ENCODE measurements at regions not wholly inside any gene's neighbourhood (a gene's known extent, or its start where the extent isn't known, plus 50 kb on each side); places are given as distances from the start of the nearest gene placed in this dataset.

- Histone ChIP-seq H3K9me2 (replicated peaks; ENCODE audit: insufficient read depth) (no peaks in the 10 kb centered on the region), H3K36me3 (replicated peaks; ENCODE audit: insufficient read depth, low read depth) (no peaks in the 10 kb centered on the region), H3K79me2 (no peaks in the 10 kb centered on the region), H3K4me3 (no peak overlapping the region), H3K4me2 (no peak overlapping the region), H3K4me1 (ENCODE audit: insufficient read depth) (no peaks in the 10 kb centered on the region), H3K27ac (no peak overlapping the region), H3K9me3 (ENCODE audit: low read depth) (no peaks in the 10 kb centered on the region), H2AFZ (no peak overlapping the region), H3K27me3 (no peaks in the 10 kb centered on the region), H4K20me1 (ENCODE audit: insufficient read depth, poor library complexity, severe bottlenecking) (no peaks in the 10 kb centered on the region)
- DNase-seq (ENCODE audit: low spot score) = no peak
- TF ChIP-seq EZH2 (IDR thresholded peaks at IDR 0.05; ENCODE audit: borderline replicate concordance) (no peak), CTCF (IDR thresholded peaks at IDR 0.05; ENCODE audit: poor library complexity) (no peak), EZH2phosphoT487 (IDR thresholded peaks at IDR 0.05; ENCODE audit: low read depth, severe bottlenecking, unreplicated experiment) (no peak)
These were observed 197.3 kb upstream of the CCDC150 start for GRCh38 chr2:196442211-196442610.

GRCh38 chr2:196444442-196444841, 195.1 kb upstream of the CCDC150 start:
- Histone ChIP-seq H3K4me3 (no peak overlapping the region), H3K79me2 (no peaks in the 10 kb centered on the region), H3K27ac (no peak overlapping the region), H4K20me1 (ENCODE audit: insufficient read depth, poor library complexity, severe bottlenecking) (no peaks in the 10 kb centered on the region), H3K9me3 (ENCODE audit: low read depth) (no peaks in the 10 kb centered on the region), H3K9me2 (replicated peaks; ENCODE audit: insufficient read depth) (no peaks in the 10 kb centered on the region), H3K4me1 (ENCODE audit: insufficient read depth) (no peaks in the 10 kb centered on the region), H3K4me2 (no peak overlapping the region), H3K36me3 (replicated peaks; ENCODE audit: insufficient read depth, low read depth) (no peaks in the 10 kb centered on the region), H2AFZ (no peak overlapping the region), H3K27me3 (no peaks in the 10 kb centered on the region)
- WGBS (ENCODE audit: low lambda C conversion rate, missing lambda C conversion rate) = 83% methylated on average over 1 of the region's 1 CpG
- no peak for DNase-seq (ENCODE audit: low spot score)
- TF ChIP-seq CTCF (IDR thresholded peaks at IDR 0.05; ENCODE audit: poor library complexity) (no peak), EZH2 (IDR thresholded peaks at IDR 0.05; ENCODE audit: borderline replicate concordance) (no peak), EZH2phosphoT487 (IDR thresholded peaks at IDR 0.05; ENCODE audit: low read depth, severe bottlenecking, unreplicated experiment) (no peak)

GRCh38 chr2:196445991-196446390, 193.5 kb upstream of the CCDC150 start:
- no peaks in the 10 kb centered on the region for H3K9me3 ChIP-seq (ENCODE audit: low read depth)
- H4K20me1 ChIP-seq (ENCODE audit: insufficient read depth, poor library complexity, severe bottlenecking) = no peaks in the 10 kb centered on the region
- WGBS (ENCODE audit: low lambda C conversion rate, missing lambda C conversion rate) = 100% methylated on average over 1 of the region's 1 CpG
- H3K4me2 ChIP-seq = no peak overlapping the region
- no peaks in the 10 kb centered on the region for H3K27me3 ChIP-seq
- no peaks in the 10 kb centered on the region for H3K9me2 ChIP-seq (replicated peaks; ENCODE audit: insufficient read depth)
- no peaks in the 10 kb centered on the region for H3K36me3 ChIP-seq (replicated peaks; ENCODE audit: insufficient read depth, low read depth)
- no peak for DNase-seq (ENCODE audit: low spot score)
- H3K4me3 ChIP-seq = no peak overlapping the region
- H2AFZ ChIP-seq = no peak overlapping the region
- no peaks in the 10 kb centered on the region for H3K4me1 ChIP-seq (ENCODE audit: insufficient read depth)
- no peaks in the 10 kb centered on the region for H3K79me2 ChIP-seq
- no peak overlapping the region for H3K27ac ChIP-seq
- TF ChIP-seq CTCF (IDR thresholded peaks at IDR 0.05; ENCODE audit: poor library complexity) = no peak
- TF ChIP-seq EZH2 (IDR thresholded peaks at IDR 0.05; ENCODE audit: borderline replicate concordance) = no peak
- TF ChIP-seq EZH2phosphoT487 (IDR thresholded peaks at IDR 0.05; ENCODE audit: low read depth, severe bottlenecking, unreplicated experiment) = no peak

Data from hepatocyte (in vitro differentiated cells).